ENCODE measurements at regions not wholly inside any gene's neighbourhood (a gene's known extent, or its start where the extent isn't known, plus 50 kb on each side); places are given as distances from the start of the nearest gene placed in this dataset.

GRCh38 chr13:32829269-32829668, 187.0 kb upstream of the KL start:
- no peak for TF ChIP-seq MLLT10 (CRISPR knock-in tag; IDR thresholded peaks at IDR 0.05)
- TF ChIP-seq, protein P1, sequence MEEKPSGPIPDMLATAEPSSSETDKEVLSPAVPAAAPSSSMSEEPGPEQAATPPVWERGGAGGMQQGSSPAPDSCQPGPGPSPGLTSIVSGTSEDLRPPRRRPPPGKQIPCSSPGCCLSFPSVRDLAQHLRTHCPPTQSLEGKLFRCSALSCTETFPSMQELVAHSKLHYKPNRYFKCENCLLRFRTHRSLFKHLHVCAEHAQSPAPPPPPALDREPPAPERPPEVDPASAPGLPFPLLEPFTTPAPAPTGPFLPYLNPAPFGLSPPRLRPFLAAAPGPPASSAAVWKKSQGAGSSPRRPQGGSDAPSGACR (CRISPR knock-in tag; IDR thresholded peaks at IDR 0.05) = no peak
- no peak for TF ChIP-seq SP1 (IDR thresholded peaks at IDR 0.05)
- no peak for TF ChIP-seq SP1 (CRISPR knock-in tag; IDR thresholded peaks at IDR 0.05)
- TF ChIP-seq CEBPB (IDR thresholded peaks at IDR 0.05; ENCODE audit: borderline replicate concordance, low read depth, low read length) = no peak
- TF ChIP-seq ZMYM4 (CRISPR knock-in tag; IDR thresholded peaks at IDR 0.05) = no peak
- no peak for TF ChIP-seq FUBP1 (CRISPR knock-in tag; IDR thresholded peaks at IDR 0.05; ENCODE audit: borderline replicate concordance)
- TF ChIP-seq, protein P2, sequence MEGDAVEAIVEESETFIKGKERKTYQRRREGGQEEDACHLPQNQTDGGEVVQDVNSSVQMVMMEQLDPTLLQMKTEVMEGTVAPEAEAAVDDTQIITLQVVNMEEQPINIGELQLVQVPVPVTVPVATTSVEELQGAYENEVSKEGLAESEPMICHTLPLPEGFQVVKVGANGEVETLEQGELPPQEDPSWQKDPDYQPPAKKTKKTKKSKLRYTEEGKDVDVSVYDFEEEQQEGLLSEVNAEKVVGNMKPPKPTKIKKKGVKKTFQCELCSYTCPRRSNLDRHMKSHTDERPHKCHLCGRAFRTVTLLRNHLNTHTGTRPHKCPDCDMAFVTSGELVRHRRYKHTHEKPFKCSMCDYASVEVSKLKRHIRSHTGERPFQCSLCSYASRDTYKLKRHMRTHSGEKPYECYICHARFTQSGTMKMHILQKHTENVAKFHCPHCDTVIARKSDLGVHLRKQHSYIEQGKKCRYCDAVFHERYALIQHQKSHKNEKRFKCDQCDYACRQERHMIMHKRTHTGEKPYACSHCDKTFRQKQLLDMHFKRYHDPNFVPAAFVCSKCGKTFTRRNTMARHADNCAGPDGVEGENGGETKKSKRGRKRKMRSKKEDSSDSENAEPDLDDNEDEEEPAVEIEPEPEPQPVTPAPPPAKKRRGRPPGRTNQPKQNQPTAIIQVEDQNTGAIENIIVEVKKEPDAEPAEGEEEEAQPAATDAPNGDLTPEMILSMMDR (CRISPR knock-in tag; IDR thresholded peaks at IDR 0.05) = no peak
- TF ChIP-seq KAT2B (IDR thresholded peaks at IDR 0.05; ENCODE audit: borderline replicate concordance, low read depth, low read length) = no peak
- TF ChIP-seq FIP1L1 (IDR thresholded peaks at IDR 0.05; ENCODE audit: borderline replicate concordance, insufficient read depth, low read depth, low read length) = no peak
- TF ChIP-seq ELF4 (CRISPR knock-in tag; IDR thresholded peaks at IDR 0.05; ENCODE audit: borderline replicate concordance) = no peak
- TF ChIP-seq SMAD1 (CRISPR knock-in tag; IDR thresholded peaks at IDR 0.05; ENCODE audit: borderline replicate concordance, low read depth) = no peak
- TF ChIP-seq EZH2 (conservative IDR thresholded peaks at IDR 0.05; ENCODE audit: low read depth, low read length) = no peak

Measured in HepG2 (cell line).